ENCODE measurements at regions not wholly inside any gene's neighbourhood (a gene's known extent, or its start where the extent isn't known, plus 50 kb on each side); places are given as distances from the start of the nearest gene placed in this dataset.

DNA sequence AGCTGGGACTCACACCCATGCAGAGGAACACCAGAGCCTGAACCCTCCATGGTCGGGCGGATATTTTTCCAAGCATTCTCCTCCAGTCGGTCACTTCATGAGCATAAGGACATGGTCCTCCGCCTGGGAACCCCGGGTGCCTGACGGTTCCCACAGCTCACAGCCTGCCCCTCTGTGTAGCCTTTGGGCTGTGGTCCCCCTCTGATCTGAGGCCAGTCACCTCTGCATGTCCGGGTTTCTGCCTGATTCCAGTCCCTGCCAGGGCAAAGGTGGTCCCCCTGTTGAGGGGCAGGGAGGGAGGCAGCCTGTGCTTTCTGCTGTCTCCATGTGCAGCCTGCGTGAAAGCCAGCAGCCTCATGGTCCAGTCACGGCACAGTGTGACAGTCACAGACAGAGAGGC lies 76.6 kb upstream of the KLF13 start:
- H3K4me1 Mint-ChIP-seq = no peaks in the 10 kb centered on the region
- no peaks in the 10 kb centered on the region for H3K4me1 ChIP-seq (ENCODE audit: control insufficient read depth, insufficient read depth, low read length)
- 87 to 90% methylated on average over 9 of the region's 9 CpGs for WGBS, 2 experiments (ENCODE audit: insufficient coverage in 1 of 2, insufficient read length in 1 of 2)

DNA sequence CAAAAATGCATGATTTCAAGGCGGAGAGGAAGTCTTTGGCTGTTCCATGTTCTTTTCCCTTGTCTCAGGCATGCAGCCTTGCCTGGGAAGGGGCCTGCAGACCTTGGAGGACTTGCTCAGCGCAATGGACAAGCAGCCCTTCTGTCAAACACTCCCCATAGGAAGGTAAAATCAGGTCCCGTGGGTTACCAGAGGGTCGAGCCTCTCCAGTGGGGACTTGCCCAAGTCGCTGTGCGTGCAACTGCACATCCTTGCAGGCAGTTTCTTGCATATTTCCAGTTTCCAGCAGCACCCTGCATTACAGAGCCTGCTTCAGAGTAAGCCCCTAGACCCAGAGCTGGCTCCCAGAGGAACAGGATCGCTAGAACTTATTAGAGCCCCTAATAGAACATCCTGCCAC lies 75.5 kb upstream of the KLF13 start:
- Mint-ChIP-seq H3K36me3 (ENCODE audit: low read depth) (no peaks in the 10 kb centered on the region), H3K4me1 (no peaks in the 10 kb centered on the region), H3K9me3 (no peaks in the 10 kb centered on the region), H3K27ac (no peak overlapping the region), H3K27me3 (ENCODE audit: insufficient read depth) (peaks cover 23% of the 10 kb centered on the region), H3K4me3 (no peak overlapping the region)
- Histone ChIP-seq H3K27me3 (ENCODE audit: control insufficient read depth, insufficient read depth, low read length, poor library complexity, severe bottlenecking) (peaks cover 21% of the 10 kb centered on the region), H3K9ac (ENCODE audit: extremely low read depth, low read length, poor library complexity, severe bottlenecking) (no peak overlapping the region), H3K36me3 (ENCODE audit: control insufficient read depth, insufficient read depth, low read length) (no peaks in the 10 kb centered on the region), H3K4me1 (ENCODE audit: control insufficient read depth, insufficient read depth, low read length) (no peaks in the 10 kb centered on the region), H3K9me3 (ENCODE audit: control insufficient read depth, low read length) (no peaks in the 10 kb centered on the region), H3K27ac (ENCODE audit: low read depth, low read length) (no peak overlapping the region), H3K4me3 (ENCODE audit: low read length) (no peak overlapping the region)
- DNase-seq = no peak
- TF ChIP-seq, protein P1, sequence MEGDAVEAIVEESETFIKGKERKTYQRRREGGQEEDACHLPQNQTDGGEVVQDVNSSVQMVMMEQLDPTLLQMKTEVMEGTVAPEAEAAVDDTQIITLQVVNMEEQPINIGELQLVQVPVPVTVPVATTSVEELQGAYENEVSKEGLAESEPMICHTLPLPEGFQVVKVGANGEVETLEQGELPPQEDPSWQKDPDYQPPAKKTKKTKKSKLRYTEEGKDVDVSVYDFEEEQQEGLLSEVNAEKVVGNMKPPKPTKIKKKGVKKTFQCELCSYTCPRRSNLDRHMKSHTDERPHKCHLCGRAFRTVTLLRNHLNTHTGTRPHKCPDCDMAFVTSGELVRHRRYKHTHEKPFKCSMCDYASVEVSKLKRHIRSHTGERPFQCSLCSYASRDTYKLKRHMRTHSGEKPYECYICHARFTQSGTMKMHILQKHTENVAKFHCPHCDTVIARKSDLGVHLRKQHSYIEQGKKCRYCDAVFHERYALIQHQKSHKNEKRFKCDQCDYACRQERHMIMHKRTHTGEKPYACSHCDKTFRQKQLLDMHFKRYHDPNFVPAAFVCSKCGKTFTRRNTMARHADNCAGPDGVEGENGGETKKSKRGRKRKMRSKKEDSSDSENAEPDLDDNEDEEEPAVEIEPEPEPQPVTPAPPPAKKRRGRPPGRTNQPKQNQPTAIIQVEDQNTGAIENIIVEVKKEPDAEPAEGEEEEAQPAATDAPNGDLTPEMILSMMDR (conservative IDR thresholded peaks at IDR 0.05) = no peak
- 93 to 95% methylated on average over 5 to 7 of the region's 7 CpGs for WGBS, 2 experiments (ENCODE audit: insufficient coverage in 1 of 2, insufficient read length in 1 of 2)

More for the DNA sequence above, 76.6 kb upstream of the KLF13 start:
- H3K27me3 Mint-ChIP-seq (ENCODE audit: insufficient read depth) = peaks cover 23% of the 10 kb centered on the region
- Histone ChIP-seq H3K27ac (ENCODE audit: low read depth, low read length) (no peak overlapping the region), H3K4me3 (ENCODE audit: low read length) (no peak overlapping the region), H3K36me3 (ENCODE audit: control insufficient read depth, insufficient read depth, low read length) (no peaks in the 10 kb centered on the region), H3K9ac (ENCODE audit: extremely low read depth, low read length, poor library complexity, severe bottlenecking) (no peak overlapping the region), H3K27me3 (ENCODE audit: control insufficient read depth, insufficient read depth, low read length, poor library complexity, severe bottlenecking) (peaks cover 21% of the 10 kb centered on the region), H3K9me3 (ENCODE audit: control insufficient read depth, low read length) (no peaks in the 10 kb centered on the region)
- H3K9me3 Mint-ChIP-seq = no peaks in the 10 kb centered on the region
- H3K4me3 Mint-ChIP-seq = no peak overlapping the region
- TF ChIP-seq, protein P1 (conservative IDR thresholded peaks at IDR 0.05) = no peak
- H3K36me3 Mint-ChIP-seq (ENCODE audit: low read depth) = no peaks in the 10 kb centered on the region
- no peak for DNase-seq
- no peak overlapping the region for H3K27ac Mint-ChIP-seq

DNA sequence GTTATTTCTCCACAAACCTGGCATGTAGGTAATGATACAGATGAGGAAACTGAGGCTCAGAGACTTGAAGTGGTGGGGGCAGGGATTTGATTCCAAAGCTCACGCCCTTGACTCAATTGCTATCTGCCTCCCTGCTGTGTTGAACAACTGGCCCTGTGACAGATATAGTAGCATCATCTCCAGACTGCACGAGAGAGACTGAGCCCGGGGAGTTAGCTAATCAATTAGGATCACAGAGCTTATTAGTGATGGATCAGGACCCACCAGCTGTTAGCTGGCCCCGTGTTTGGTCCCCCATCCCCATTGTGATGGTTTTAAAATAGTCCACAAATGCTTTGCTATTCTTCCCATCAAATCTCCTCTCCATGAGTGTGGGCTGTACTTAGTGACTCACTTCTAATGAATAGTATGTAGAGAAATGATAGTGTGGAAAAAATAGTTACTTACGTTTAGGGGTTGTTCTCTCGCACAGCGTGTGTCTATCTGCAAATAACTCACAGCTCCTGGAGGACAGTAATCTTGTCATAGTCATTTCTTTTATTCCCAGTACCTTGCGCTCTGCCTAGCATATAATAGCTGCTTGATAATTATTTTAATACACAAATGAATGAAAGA lies 74.4 kb upstream of the KLF13 start:
- H3K27ac ChIP-seq (ENCODE audit: low read depth, low read length) = no peak overlapping the region
- H3K4me3 Mint-ChIP-seq = no peak overlapping the region
- no peaks in the 10 kb centered on the region for H3K36me3 ChIP-seq (ENCODE audit: control insufficient read depth, insufficient read depth, low read length)
- DNase-seq = no peak
- 84% methylated on average over 5 to 8 of the region's 8 CpGs for WGBS, 2 experiments (ENCODE audit: insufficient coverage in 1 of 2, insufficient read length in 1 of 2)
- no peaks in the 10 kb centered on the region for H3K36me3 Mint-ChIP-seq (ENCODE audit: low read depth)
- TF ChIP-seq, protein P1 (conservative IDR thresholded peaks at IDR 0.05) = no peak
- no peak overlapping the region for H3K27ac Mint-ChIP-seq
- no peaks in the 10 kb centered on the region for H3K4me1 Mint-ChIP-seq
- H3K4me1 ChIP-seq (ENCODE audit: control insufficient read depth, insufficient read depth, low read length) = no peaks in the 10 kb centered on the region
- no peak overlapping the region for H3K4me3 ChIP-seq (ENCODE audit: low read length)
- H3K9me3 Mint-ChIP-seq = no peaks in the 10 kb centered on the region
- no peak overlapping the region for H3K9ac ChIP-seq (ENCODE audit: extremely low read depth, low read length, poor library complexity, severe bottlenecking)
- H3K27me3 Mint-ChIP-seq (ENCODE audit: insufficient read depth) = peaks cover 17% of the 10 kb centered on the region
- H3K27me3 ChIP-seq (ENCODE audit: control insufficient read depth, insufficient read depth, low read length, poor library complexity, severe bottlenecking) = peaks cover 13% of the 10 kb centered on the region
- no peaks in the 10 kb centered on the region for H3K9me3 ChIP-seq (ENCODE audit: control insufficient read depth, low read length)

Measured in endodermal cell (in vitro differentiated cells).